H1 (cell line): ENCODE measurements at regions not wholly inside any gene's neighbourhood (a gene's known extent, or its start where the extent isn't known, plus 50 kb on each side); places are given as distances from the start of the nearest gene placed in this dataset.

Experiments used
- ATF2 ChIP-seq: IDR thresholded peaks from 2 replicates; pipeline ENCODE4 v1.6.1; 2012; ENCODE audit warnings: low read length, inconsistent platforms
- EZH2 ChIP-seq: fragments of 200-600 bp; sonication (generic); IDR thresholded peaks from 2 replicates; pipeline ENCODE4 v1.7.1; 2012; ENCODE audit warnings: low read depth, mild to moderate bottlenecking, moderate library complexity, low read length, inconsistent platforms; ENCODE audit not compliant: severe bottlenecking
- KDM4A ChIP-seq: IDR thresholded peaks from one replicate; pipeline ENCODE4 v1.7.1; 2012; ENCODE audit warnings: low read depth, mild to moderate bottlenecking, moderate library complexity, low read length, inconsistent platforms; ENCODE audit not compliant: severe bottlenecking

- TF ChIP-seq KDM4A (no peak), EZH2 (no peak), ATF2 (no peak)
- TF ChIP-seq, all 59 proteins: peak for 0
Observed at GRCh38 chr2:145088756-145089155, 568.8 kb upstream of the ZEB2 start (continued).
